GM12878 (cell line): ENCODE measurements at regions not wholly inside any gene's neighbourhood (a gene's known extent, or its start where the extent isn't known, plus 50 kb on each side); places are given as distances from the start of the nearest gene placed in this dataset.

Experiments
- ATAC-seq: fragments of 200-7000 bp; cut with Tn5 transposase; 3 replicates; pipeline ENCODE4 v1.9.1; 2020; ENCODE audit warnings: mild to moderate bottlenecking, moderate library complexity
- BruUV-seq: library from RNA; stranded (reverse); fragments of 400-500 nt; replicated peaks from 2 replicates; lab custom pipeline; 2021; lab: Mats Ljungman, UMichigan
- CTCF ChIA-PET: fragments of 300-600 bp; sonication (Branson Sonifier 250); formaldehyde crosslinking; extraction: SDS; loops from one replicate; lab custom pipeline; 2021; ENCODE audit warnings: inconsistent platforms; lab: Yijun Ruan, JAX
- POLR2A ChIA-PET: fragments of 350-600 bp; formaldehyde crosslinking; extraction: SDS; loops from one replicate; lab custom pipeline; 2021; ENCODE audit warnings: inconsistent platforms; lab: Charles Lee
- RAD21 ChIA-PET: fragments of 300-600 bp; sonication (Branson Sonifier 250); formaldehyde crosslinking; loops from one replicate; lab custom pipeline; 2023; ENCODE audit warnings: antibody characterized with exemption; ENCODE audit not compliant: unreplicated experiment; lab: Charles Lee
- SMC1A ChIA-PET: fragments of 300-600 bp; sonication (Branson Sonifier 250); formaldehyde crosslinking; loops from one replicate; lab custom pipeline; 2023; ENCODE audit not compliant: unreplicated experiment, uncharacterized antibody; lab: Charles Lee
- DNase-seq: peaks from one replicate; pipeline ENCODE4 v3.0.0-alpha.2; 2011; ENCODE audit warnings: low read depth, low spot score
- FAIRE-seq: peaks from 3 replicates; lab custom pipeline; 2011; peaks lifted over from hg19 to GRCh38; lab: Jason Lieb, UNC
- H2AFZ ChIP-seq: 2 replicates; pipeline ENCODE4 v1.6.0; 2011; ENCODE audit warnings: low read depth, low read length, control low read depth; ENCODE audit not compliant: control insufficient read depth
- H3K27ac ChIP-seq: 2 replicates; pipeline ENCODE4 v1.5.1; 2011; ENCODE audit warnings: control low read depth; ENCODE audit not compliant: control insufficient read depth, insufficient read depth
- H3K27me3 ChIP-seq, 2 experiments: replicated peaks in 1 of 2; 2 replicates each; pipeline versions ENCODE4 v1.6.0 to v1.6.1; 2011; ENCODE audit warnings: low read length in 1 of 2; ENCODE audit not compliant: control insufficient read depth in 2 of 2, insufficient read depth in 2 of 2
- H3K36me3 ChIP-seq, 2 experiments: 2 replicates each; pipeline ENCODE4 v1.5.1; 2011; ENCODE audit warnings: low read length in 1 of 2; ENCODE audit not compliant: control insufficient read depth in 2 of 2, insufficient read depth in 2 of 2
- H3K4me1 ChIP-seq: 2 replicates; pipeline ENCODE4 v1.6.1; 2011; ENCODE audit warnings: mild to moderate bottlenecking, low read length, moderate library complexity, mixed read lengths; ENCODE audit not compliant: control insufficient read depth, insufficient read depth
- H3K4me2 ChIP-seq: 2 replicates; pipeline ENCODE4 v1.6.0; 2011; ENCODE audit warnings: control low read depth; ENCODE audit not compliant: control insufficient read depth, insufficient read depth
- H3K4me3 ChIP-seq: fragments of 200-600 bp; sonication (generic); 2 replicates; pipeline ENCODE4 v1.5.1; 2016
- H3K79me2 ChIP-seq: 2 replicates; pipeline ENCODE4 v1.6.0; 2011; ENCODE audit warnings: low read length; ENCODE audit not compliant: control insufficient read depth, insufficient read depth
- H3K9ac ChIP-seq: 2 replicates; pipeline ENCODE4 v1.8.0; 2011; ENCODE audit warnings: low read length, control low read depth, mixed read lengths; ENCODE audit not compliant: control insufficient read depth, insufficient read depth
- H3K9me3 ChIP-seq: replicated peaks from 3 replicates; pipeline ENCODE4 v1.5.1; 2011; ENCODE audit warnings: mild to moderate bottlenecking, low read length; ENCODE audit not compliant: control insufficient read depth, insufficient read depth
- H4K20me1 ChIP-seq: 2 replicates; pipeline ENCODE4 v1.6.0; 2011; ENCODE audit not compliant: control insufficient read depth, insufficient read depth
- BMI1 ChIP-seq: fragments of 450-650 bp; IDR thresholded peaks from 2 replicates; pipeline ENCODE4 v1.6.1; 2016; ENCODE audit warnings: mild to moderate bottlenecking, moderate library complexity, borderline replicate concordance
- ETV6 ChIP-seq, 2 experiments: fragments of 450-650 bp in 1 of 2; IDR thresholded peaks in 1 of 2; conservative IDR thresholded peaks in 1 of 2; 2 replicates each; pipeline ENCODE4 v1.6.1; 2014; ENCODE audit warnings: antibody characterized with exemption in 1 of 2, borderline replicate concordance in 1 of 2, low read depth in 1 of 2, mild to moderate bottlenecking in 1 of 2, moderate library complexity in 1 of 2
- FOS ChIP-seq: IDR thresholded peaks from 3 replicates; pipeline ENCODE4 v1.6.1; 2011; ENCODE audit warnings: borderline replicate concordance; ENCODE audit not compliant: insufficient read length; ENCODE audit errors: extremely low read depth
- HDAC2 ChIP-seq: fragments of 200-600 bp; sonication (generic); IDR thresholded peaks from 2 replicates; pipeline ENCODE4 v1.6.1; 2017
- IRF4 ChIP-seq: IDR thresholded peaks from 2 replicates; pipeline ENCODE4 v1.6.1; 2011; ENCODE audit warnings: low read depth, low read length
- KLF5 ChIP-seq: fragments of 450-650 bp; IDR thresholded peaks from 2 replicates; pipeline ENCODE4 v1.6.1; 2014; ENCODE audit warnings: mild to moderate bottlenecking; ENCODE audit not compliant: partially characterized antibody
- LARP7 ChIP-seq: fragments of 450-650 bp; IDR thresholded peaks from 2 replicates; pipeline ENCODE4 v1.6.1; 2017; ENCODE audit warnings: mild to moderate bottlenecking
- MYB ChIP-seq: fragments of 150-350 bp; IDR thresholded peaks from 2 replicates; pipeline ENCODE4 v1.6.1; 2014; ENCODE audit warnings: mild to moderate bottlenecking, low read depth, low read length, borderline replicate concordance
- NBN ChIP-seq: fragments of 450-650 bp; IDR thresholded peaks from 2 replicates; pipeline ENCODE4 v1.6.1; 2016
- PAX5 ChIP-seq: IDR thresholded peaks from 2 replicates; pipeline ENCODE4 v1.6.1; 2011; ENCODE audit warnings: low read depth, low read length, borderline replicate concordance
- POLR2AphosphoS5 ChIP-seq: IDR thresholded peaks from 2 replicates; pipeline ENCODE4 v1.6.1; 2011; ENCODE audit warnings: mild to moderate bottlenecking, low read length, inconsistent platforms
- SREBF1 ChIP-seq: IDR thresholded peaks from 2 replicates; pipeline ENCODE4 v1.6.1; 2012; ENCODE audit warnings: mild to moderate bottlenecking, low read length
- STAT1 ChIP-seq: fragments of 450-650 bp; conservative IDR thresholded peaks from 2 replicates; pipeline ENCODE4 v1.6.1; 2014; ENCODE audit warnings: antibody characterized with exemption, mild to moderate bottlenecking
- TCF12 ChIP-seq: IDR thresholded peaks from 2 replicates; pipeline ENCODE4 v1.6.1; 2011; ENCODE audit warnings: low read depth, mild to moderate bottlenecking, low read length
- YBX1 ChIP-seq: fragments of 450-650 bp; IDR thresholded peaks from 2 replicates; pipeline ENCODE4 v1.6.1; 2016; ENCODE audit warnings: antibody characterized with exemption
- ZNF384 ChIP-seq: IDR thresholded peaks from 2 replicates; pipeline ENCODE4 v1.6.1; 2012; ENCODE audit warnings: low read depth, mild to moderate bottlenecking, low read length, improper control_type of control experiment, borderline replicate concordance
- WGBS: methylation state at CpG from one replicate; pipeline ENCODE4 v1.1.6; 2016; ENCODE audit warnings: low lambda C conversion rate; ENCODE audit not compliant: insufficient replicate concordance, insufficient coverage; ENCODE audit errors: missing lambda C conversion rate; 5-methylcytosine and 5-hydroxymethylcytosine counted together
- in situ Hi-C: fragments of 300-500 bp; cut with MboI; formaldehyde crosslinking; loops from 9 replicates; pipeline ENCODE4 v1.14.3; 2018; ENCODE audit warnings: mixed read lengths
- intact Hi-C: fragments of 100-400 bp; cut with micrococcal nuclease; formaldehyde crosslinking; loops from one replicate; pipeline ENCODE4 v1.14.2; 2022; ENCODE audit not compliant: unreplicated experiment
- TF ChIP-seq, protein P1 (sequence below): IDR thresholded peaks from 2 replicates; pipeline ENCODE4 v1.6.1; 2012; ENCODE audit warnings: low read depth, low read length, improper control_type of control experiment
- TF ChIP-seq, protein P2 (sequence below): fragments of 450-650 bp; IDR thresholded peaks from 2 replicates; pipeline ENCODE4 v1.6.1; 2014; ENCODE audit warnings: mild to moderate bottlenecking
- TF ChIP-seq, protein P3 (sequence below): IDR thresholded peaks from 2 replicates; pipeline ENCODE4 v1.6.1; 2011; ENCODE audit warnings: borderline replicate concordance, low read depth, mild to moderate bottlenecking, moderate library complexity, mixed read lengths, low read length; ENCODE audit not compliant: insufficient read depth; ENCODE audit errors: extremely low read length
- TF ChIP-seq, protein P4 (sequence below): fragments of 450-650 bp; IDR thresholded peaks from 2 replicates; pipeline ENCODE4 v1.6.1; 2016; ENCODE audit warnings: mild to moderate bottlenecking

DNA sequence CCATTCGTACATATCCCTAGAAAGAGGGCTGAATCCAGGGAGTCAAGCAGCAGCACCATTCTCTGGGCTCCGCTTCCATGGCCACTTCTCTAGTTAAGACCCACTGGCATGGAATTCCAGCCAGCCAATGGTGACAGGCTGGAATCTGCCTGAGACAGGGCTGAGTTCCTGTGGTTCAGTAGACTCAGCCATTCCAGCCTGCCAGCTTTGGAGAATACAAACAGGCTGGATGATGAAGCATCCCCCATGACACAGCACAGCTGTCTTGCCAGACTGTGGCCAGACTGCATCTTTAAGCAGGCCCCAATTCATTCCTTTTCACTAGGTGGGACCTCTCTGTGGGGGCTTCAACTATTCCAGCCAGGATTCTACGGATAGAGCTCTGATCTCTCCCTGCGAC lies 329.6 kb downstream of the XPNPEP1 start (continued):
- TF ChIP-seq FOS = no peak
- no peak for TF ChIP-seq BMI1
- no peak for TF ChIP-seq SREBF1
- no peak for TF ChIP-seq HDAC2
- TF ChIP-seq, protein P1, sequence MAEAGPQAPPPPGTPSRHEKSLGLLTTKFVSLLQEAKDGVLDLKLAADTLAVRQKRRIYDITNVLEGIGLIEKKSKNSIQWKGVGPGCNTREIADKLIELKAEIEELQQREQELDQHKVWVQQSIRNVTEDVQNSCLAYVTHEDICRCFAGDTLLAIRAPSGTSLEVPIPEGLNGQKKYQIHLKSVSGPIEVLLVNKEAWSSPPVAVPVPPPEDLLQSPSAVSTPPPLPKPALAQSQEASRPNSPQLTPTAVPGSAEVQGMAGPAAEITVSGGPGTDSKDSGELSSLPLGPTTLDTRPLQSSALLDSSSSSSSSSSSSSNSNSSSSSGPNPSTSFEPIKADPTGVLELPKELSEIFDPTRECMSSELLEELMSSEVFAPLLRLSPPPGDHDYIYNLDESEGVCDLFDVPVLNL = no peak

DNA sequence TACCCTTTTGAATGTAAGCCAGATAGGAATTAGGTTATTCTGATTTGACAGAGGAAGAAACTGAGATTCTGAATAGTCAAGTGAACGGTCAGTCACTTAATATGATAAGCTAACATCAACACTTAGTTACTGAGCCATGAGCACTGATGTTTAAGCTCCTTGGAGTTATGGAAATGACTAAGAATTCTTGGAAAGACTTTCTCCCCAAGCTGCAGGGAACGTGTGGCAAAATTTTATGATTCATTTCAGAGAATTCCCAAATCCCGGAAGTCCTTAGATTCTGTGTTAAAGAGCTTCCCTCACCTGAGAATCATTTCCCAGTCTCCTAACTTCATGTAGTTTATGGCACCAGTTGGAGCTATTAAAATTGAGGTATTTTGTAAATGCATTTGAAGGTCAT lies 330.9 kb downstream of the XPNPEP1 start:
- H2AFZ ChIP-seq = no peak overlapping the region
- no peak for FAIRE-seq
- no TSS peak for BruUV-seq
- H4K20me1 ChIP-seq = no peaks in the 10 kb centered on the region
- H3K4me2 ChIP-seq = no peak overlapping the region
- H3K27me3 ChIP-seq = no peaks in the 10 kb centered on the region
- ChIA-PET RAD21 (no interaction called here), SMC1A (no interaction called here), CTCF (no interaction called here), POLR2A (no interaction called here)
- H3K4me3 ChIP-seq = no peak overlapping the region
- no peak for ATAC-seq
- WGBS = 17% methylated on average over 3 of the region's 3 CpGs
- no peak overlapping the region for H3K27ac ChIP-seq
- intact Hi-C loops = no loop called here
- H3K9ac ChIP-seq = no peak overlapping the region
- TF ChIP-seq MYB (no peak), LARP7 (no peak), TCF12 (no peak), POLR2AphosphoS5 (no peak), NBN (no peak), PAX5 (no peak), ETV6 (conservative IDR thresholded peaks at IDR 0.05 in 1 of 2, IDR thresholded peaks at IDR 0.05 in 1 of 2; ENCODE audit: borderline replicate concordance in 1 of 2, low read depth in 1 of 2) (no peak), STAT1 (no peak), ZNF384 (no peak), YBX1 (no peak), KLF5 (no peak), IRF4 (no peak)
- TF ChIP-seq, protein P2, sequence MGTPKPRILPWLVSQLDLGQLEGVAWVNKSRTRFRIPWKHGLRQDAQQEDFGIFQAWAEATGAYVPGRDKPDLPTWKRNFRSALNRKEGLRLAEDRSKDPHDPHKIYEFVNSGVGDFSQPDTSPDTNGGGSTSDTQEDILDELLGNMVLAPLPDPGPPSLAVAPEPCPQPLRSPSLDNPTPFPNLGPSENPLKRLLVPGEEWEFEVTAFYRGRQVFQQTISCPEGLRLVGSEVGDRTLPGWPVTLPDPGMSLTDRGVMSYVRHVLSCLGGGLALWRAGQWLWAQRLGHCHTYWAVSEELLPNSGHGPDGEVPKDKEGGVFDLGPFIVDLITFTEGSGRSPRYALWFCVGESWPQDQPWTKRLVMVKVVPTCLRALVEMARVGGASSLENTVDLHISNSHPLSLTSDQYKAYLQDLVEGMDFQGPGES = no peak
- TF ChIP-seq, protein P3, sequence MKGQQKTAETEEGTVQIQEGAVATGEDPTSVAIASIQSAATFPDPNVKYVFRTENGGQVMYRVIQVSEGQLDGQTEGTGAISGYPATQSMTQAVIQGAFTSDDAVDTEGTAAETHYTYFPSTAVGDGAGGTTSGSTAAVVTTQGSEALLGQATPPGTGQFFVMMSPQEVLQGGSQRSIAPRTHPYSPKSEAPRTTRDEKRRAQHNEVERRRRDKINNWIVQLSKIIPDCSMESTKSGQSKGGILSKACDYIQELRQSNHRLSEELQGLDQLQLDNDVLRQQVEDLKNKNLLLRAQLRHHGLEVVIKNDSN = no peak
- TF ChIP-seq, protein P4, sequence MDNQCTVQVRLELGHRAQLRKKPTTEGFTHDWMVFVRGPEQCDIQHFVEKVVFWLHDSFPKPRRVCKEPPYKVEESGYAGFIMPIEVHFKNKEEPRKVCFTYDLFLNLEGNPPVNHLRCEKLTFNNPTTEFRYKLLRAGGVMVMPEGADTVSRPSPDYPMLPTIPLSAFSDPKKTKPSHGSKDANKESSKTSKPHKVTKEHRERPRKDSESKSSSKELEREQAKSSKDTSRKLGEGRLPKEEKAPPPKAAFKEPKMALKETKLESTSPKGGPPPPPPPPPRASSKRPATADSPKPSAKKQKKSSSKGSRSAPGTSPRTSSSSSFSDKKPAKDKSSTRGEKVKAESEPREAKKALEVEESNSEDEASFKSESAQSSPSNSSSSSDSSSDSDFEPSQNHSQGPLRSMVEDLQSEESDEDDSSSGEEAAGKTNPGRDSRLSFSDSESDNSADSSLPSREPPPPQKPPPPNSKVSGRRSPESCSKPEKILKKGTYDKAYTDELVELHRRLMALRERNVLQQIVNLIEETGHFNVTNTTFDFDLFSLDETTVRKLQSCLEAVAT = no peak
- no peaks in the 10 kb centered on the region for H3K79me2 ChIP-seq
- H3K4me1 ChIP-seq = no peaks in the 10 kb centered on the region
- no peaks in the 10 kb centered on the region for H3K36me3 ChIP-seq
- no peaks in the 10 kb centered on the region for H3K9me3 ChIP-seq
- no peak for DNase-seq
- in situ Hi-C loops = no loop called here
